ENCODE measurements at regions not wholly inside any gene's neighbourhood (a gene's known extent, or its start where the extent isn't known, plus 50 kb on each side); places are given as distances from the start of the nearest gene placed in this dataset.

DNA sequence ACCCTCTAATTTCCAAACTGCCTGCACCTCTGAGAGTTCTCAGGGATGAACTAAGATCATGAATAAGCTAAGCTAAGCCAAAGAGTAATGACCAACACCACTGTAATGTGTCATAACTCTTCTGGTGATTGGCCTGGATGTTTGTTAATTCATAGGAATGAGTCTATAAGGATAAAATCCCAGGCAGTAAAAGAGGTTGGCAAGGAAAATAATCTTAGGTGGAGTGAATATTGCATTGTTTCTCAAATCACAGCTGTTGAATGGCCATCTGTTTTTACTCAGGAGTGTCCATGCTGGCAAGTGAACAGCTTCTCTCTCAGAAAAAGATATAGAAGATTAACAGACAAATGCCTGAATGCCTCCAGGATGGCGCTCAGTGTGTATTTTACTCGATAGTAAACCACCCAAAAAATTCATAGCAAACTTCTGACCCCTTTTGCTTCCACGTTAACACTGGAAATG is 60.8 kb upstream of the GLS start:
- TF ChIP-seq, protein P1, sequence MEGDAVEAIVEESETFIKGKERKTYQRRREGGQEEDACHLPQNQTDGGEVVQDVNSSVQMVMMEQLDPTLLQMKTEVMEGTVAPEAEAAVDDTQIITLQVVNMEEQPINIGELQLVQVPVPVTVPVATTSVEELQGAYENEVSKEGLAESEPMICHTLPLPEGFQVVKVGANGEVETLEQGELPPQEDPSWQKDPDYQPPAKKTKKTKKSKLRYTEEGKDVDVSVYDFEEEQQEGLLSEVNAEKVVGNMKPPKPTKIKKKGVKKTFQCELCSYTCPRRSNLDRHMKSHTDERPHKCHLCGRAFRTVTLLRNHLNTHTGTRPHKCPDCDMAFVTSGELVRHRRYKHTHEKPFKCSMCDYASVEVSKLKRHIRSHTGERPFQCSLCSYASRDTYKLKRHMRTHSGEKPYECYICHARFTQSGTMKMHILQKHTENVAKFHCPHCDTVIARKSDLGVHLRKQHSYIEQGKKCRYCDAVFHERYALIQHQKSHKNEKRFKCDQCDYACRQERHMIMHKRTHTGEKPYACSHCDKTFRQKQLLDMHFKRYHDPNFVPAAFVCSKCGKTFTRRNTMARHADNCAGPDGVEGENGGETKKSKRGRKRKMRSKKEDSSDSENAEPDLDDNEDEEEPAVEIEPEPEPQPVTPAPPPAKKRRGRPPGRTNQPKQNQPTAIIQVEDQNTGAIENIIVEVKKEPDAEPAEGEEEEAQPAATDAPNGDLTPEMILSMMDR (IDR thresholded peaks at IDR 0.05), result no peak
- TF ChIP-seq POLR2A (IDR thresholded peaks at IDR 0.05), result no peak
